ENCODE measurements at regions not wholly inside any gene's neighbourhood (a gene's known extent, or its start where the extent isn't known, plus 50 kb on each side); places are given as distances from the start of the nearest gene placed in this dataset.

GRCh38 chr14:53336729-53337128 lies 183.6 kb upstream of the DDHD1 start:
- intact Hi-C loops (cut with micrococcal nuclease), result no loop called here
- Histone ChIP-seq H3K79me2 (ENCODE audit: insufficient read depth, low read length) (no peaks in the 10 kb centered on the region), H3K36me3 (replicated peaks in 1 of 2; ENCODE audit: control insufficient read depth in 1 of 2, insufficient read depth in 2 of 2, low read length in 2 of 2) (no peaks in the 10 kb centered on the region), H4K20me1 (ENCODE audit: insufficient read depth, low read length) (no peaks in the 10 kb centered on the region), H3K27ac (ENCODE audit: low read depth in 1 of 2, low read length in 2 of 2) (no peak overlapping the region), H2AFZ (ENCODE audit: insufficient read depth, low read depth, low read length, poor library complexity, severe bottlenecking) (no peak overlapping the region), H3K4me3 (replicated peaks in 1 of 3; ENCODE audit: low read depth in 2 of 3, low read length in 3 of 3) (no peak overlapping the region), H3K9ac (ENCODE audit: insufficient read depth, low read length, poor library complexity, severe bottlenecking) (no peak overlapping the region), H3K27me3 (ENCODE audit: control insufficient read depth in 2 of 2, insufficient read depth in 2 of 2, low read length in 2 of 2) (no peaks in the 10 kb centered on the region), H3K9me3 (replicated peaks in 1 of 2; ENCODE audit: control insufficient read depth in 1 of 2, insufficient read depth in 1 of 2, low read length in 2 of 2) (no peaks in the 10 kb centered on the region), H3K4me1 (ENCODE audit: control insufficient read depth in 1 of 2, insufficient read depth in 2 of 2, low read length in 2 of 2) (no peaks in the 10 kb centered on the region), H3K4me2 (replicated peaks; ENCODE audit: extremely low read depth, low read length, poor library complexity, severe bottlenecking) (no peak overlapping the region)
- Mint-ChIP-seq H3K27me3 (ENCODE audit: low read depth in 3 of 3) (peaks cover 0 to 1% (median 0%) of the 10 kb centered on the region in 3 donors), H3K9me3 (peaks cover 0 to 4% (median 3%) of the 10 kb centered on the region in 7 donors), H3K27ac (no peak overlapping the region), H3K4me1 (no peaks in the 10 kb centered on the region), H3K36me3 (no peaks in the 10 kb centered on the region), H3K4me3 (no peak overlapping the region)
- no peak for DNase-seq
- 89% methylated on average over 3 of the region's 3 CpGs for WGBS (ENCODE audit: insufficient coverage)
- TF ChIP-seq, protein P1, sequence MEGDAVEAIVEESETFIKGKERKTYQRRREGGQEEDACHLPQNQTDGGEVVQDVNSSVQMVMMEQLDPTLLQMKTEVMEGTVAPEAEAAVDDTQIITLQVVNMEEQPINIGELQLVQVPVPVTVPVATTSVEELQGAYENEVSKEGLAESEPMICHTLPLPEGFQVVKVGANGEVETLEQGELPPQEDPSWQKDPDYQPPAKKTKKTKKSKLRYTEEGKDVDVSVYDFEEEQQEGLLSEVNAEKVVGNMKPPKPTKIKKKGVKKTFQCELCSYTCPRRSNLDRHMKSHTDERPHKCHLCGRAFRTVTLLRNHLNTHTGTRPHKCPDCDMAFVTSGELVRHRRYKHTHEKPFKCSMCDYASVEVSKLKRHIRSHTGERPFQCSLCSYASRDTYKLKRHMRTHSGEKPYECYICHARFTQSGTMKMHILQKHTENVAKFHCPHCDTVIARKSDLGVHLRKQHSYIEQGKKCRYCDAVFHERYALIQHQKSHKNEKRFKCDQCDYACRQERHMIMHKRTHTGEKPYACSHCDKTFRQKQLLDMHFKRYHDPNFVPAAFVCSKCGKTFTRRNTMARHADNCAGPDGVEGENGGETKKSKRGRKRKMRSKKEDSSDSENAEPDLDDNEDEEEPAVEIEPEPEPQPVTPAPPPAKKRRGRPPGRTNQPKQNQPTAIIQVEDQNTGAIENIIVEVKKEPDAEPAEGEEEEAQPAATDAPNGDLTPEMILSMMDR (IDR thresholded peaks at IDR 0.05), result no peak

DNA sequence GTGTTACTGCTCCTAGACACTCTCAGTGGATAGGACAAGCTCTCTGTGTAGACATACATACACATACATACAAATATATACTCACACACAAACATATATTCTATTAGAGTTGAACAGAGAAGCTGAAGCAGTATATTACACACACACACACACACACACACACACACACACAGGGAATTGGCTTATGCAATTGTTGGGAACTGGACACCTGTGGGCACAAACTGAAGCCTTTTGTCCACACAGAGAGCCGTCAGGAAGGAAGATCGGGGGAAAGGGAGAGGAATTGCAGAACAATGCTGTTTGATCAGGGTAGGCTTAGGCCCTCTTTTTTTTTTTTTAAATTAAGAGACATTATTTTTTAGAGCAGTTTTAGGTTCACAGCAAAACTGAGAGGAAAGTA lies 180.7 kb upstream of the DDHD1 start:
- H3K9me3 ChIP-seq (replicated peaks in 1 of 2; ENCODE audit: control insufficient read depth in 1 of 2, insufficient read depth in 1 of 2, low read length in 2 of 2), result no peaks in the 10 kb centered on the region
- H3K4me3 Mint-ChIP-seq, result no peak overlapping the region
- H3K9me3 Mint-ChIP-seq, result peaks cover 0 to 4% (median 3%) of the 10 kb centered on the region in 7 donors
- TF ChIP-seq, protein P1 (IDR thresholded peaks at IDR 0.05), result no peak
- H3K27me3 Mint-ChIP-seq (ENCODE audit: low read depth in 3 of 3), result peaks cover 0 to 1% (median 0%) of the 10 kb centered on the region in 3 donors
- no peaks in the 10 kb centered on the region for H3K36me3 ChIP-seq (replicated peaks in 1 of 2; ENCODE audit: control insufficient read depth in 1 of 2, insufficient read depth in 2 of 2, low read length in 2 of 2)
- H3K27me3 ChIP-seq (ENCODE audit: control insufficient read depth in 2 of 2, insufficient read depth in 2 of 2, low read length in 2 of 2), result no peaks in the 10 kb centered on the region
- no peaks in the 10 kb centered on the region for H4K20me1 ChIP-seq (ENCODE audit: insufficient read depth, low read length)
- no peak overlapping the region for H3K4me3 ChIP-seq (replicated peaks in 1 of 3; ENCODE audit: low read depth in 2 of 3, low read length in 3 of 3)
- intact Hi-C loops (cut with micrococcal nuclease), result no loop called here
- no peak overlapping the region for H2AFZ ChIP-seq (ENCODE audit: insufficient read depth, low read depth, low read length, poor library complexity, severe bottlenecking)
- H3K4me1 ChIP-seq (ENCODE audit: control insufficient read depth in 1 of 2, insufficient read depth in 2 of 2, low read length in 2 of 2), result no peaks in the 10 kb centered on the region
- no peaks in the 10 kb centered on the region for H3K36me3 Mint-ChIP-seq
- WGBS (ENCODE audit: insufficient coverage), result no CpG with 5 or more reads among the region's 2 CpGs
- H3K27ac Mint-ChIP-seq, result no peak overlapping the region
- no peaks in the 10 kb centered on the region for H3K79me2 ChIP-seq (ENCODE audit: insufficient read depth, low read length)
- no peak overlapping the region for H3K27ac ChIP-seq (ENCODE audit: low read depth in 1 of 2, low read length in 2 of 2)
- no peak overlapping the region for H3K4me2 ChIP-seq (replicated peaks; ENCODE audit: extremely low read depth, low read length, poor library complexity, severe bottlenecking)
- H3K4me1 Mint-ChIP-seq, result no peaks in the 10 kb centered on the region
- DNase-seq, result no peak
- H3K9ac ChIP-seq (ENCODE audit: insufficient read depth, low read length, poor library complexity, severe bottlenecking), result no peak overlapping the region

All from CD14-positive monocyte (primary cell).